ENCODE measurements at regions not wholly inside any gene's neighbourhood (a gene's known extent, or its start where the extent isn't known, plus 50 kb on each side); places are given as distances from the start of the nearest gene placed in this dataset.
"Not testable (repeated sequence)": the region's sequence is repeated elsewhere in the genome, so short reads cannot be mapped to it uniquely, and the experiment has no call there.

- Histone ChIP-seq H2AFZ (ENCODE audit: low read depth, low read length) (no peak overlapping the region), H3K4me3 (ENCODE audit: low read length) (no peak overlapping the region), H3K9me3 (ENCODE audit: low read length) (no peaks in the 10 kb centered on the region), H3K4me1 (ENCODE audit: insufficient read depth, low read length) (peaks cover 26% of the 10 kb centered on the region), H3K36me3 (ENCODE audit: insufficient read depth, low read length) (no peaks in the 10 kb centered on the region), H3K27me3 (ENCODE audit: insufficient read depth, low read length) (no peaks in the 10 kb centered on the region)
Observed at GRCh38 chr5:7078901-7079300, 317.0 kb upstream of the ADCY2 start.

- Histone ChIP-seq H3K4me1 (ENCODE audit: insufficient read depth, low read length) (peaks cover 26% of the 10 kb centered on the region), H2AFZ (ENCODE audit: low read depth, low read length) (no peak overlapping the region), H3K9me3 (ENCODE audit: low read length) (no peaks in the 10 kb centered on the region), H3K4me3 (ENCODE audit: low read length) (no peak overlapping the region), H3K27me3 (ENCODE audit: insufficient read depth, low read length) (no peaks in the 10 kb centered on the region), H3K36me3 (ENCODE audit: insufficient read depth, low read length) (no peaks in the 10 kb centered on the region)
Observed at GRCh38 chr5:7080501-7080900, 315.4 kb upstream of the ADCY2 start.

GRCh38 chr5:7087719-7088297, 308.1 kb upstream of the ADCY2 start:
- Histone ChIP-seq H3K4me3 (ENCODE audit: low read length) (no peak overlapping the region), H3K27me3 (ENCODE audit: insufficient read depth, low read length) (no peaks in the 10 kb centered on the region), H3K36me3 (ENCODE audit: insufficient read depth, low read length) (no peaks in the 10 kb centered on the region), H2AFZ (ENCODE audit: low read depth, low read length) (no peak overlapping the region), H3K9me3 (ENCODE audit: low read length) (peaks cover 2% of the 10 kb centered on the region), H3K4me1 (ENCODE audit: insufficient read depth, low read length) (no peaks in the 10 kb centered on the region)

GRCh38 chr5:7088849-7089248, 307.1 kb upstream of the ADCY2 start:
- Histone ChIP-seq H3K27me3 (ENCODE audit: insufficient read depth, low read length) (no peaks in the 10 kb centered on the region), H3K4me3 (ENCODE audit: low read length) (no peak overlapping the region), H3K4me1 (ENCODE audit: insufficient read depth, low read length) (no peaks in the 10 kb centered on the region), H2AFZ (ENCODE audit: low read depth, low read length) (no peak overlapping the region), H3K36me3 (ENCODE audit: insufficient read depth, low read length) (no peaks in the 10 kb centered on the region), H3K9me3 (ENCODE audit: low read length) (peaks cover 2% of the 10 kb centered on the region)

- no peak overlapping the region for H2AFZ ChIP-seq (ENCODE audit: low read depth, low read length)
- no peaks in the 10 kb centered on the region for H3K27me3 ChIP-seq (ENCODE audit: insufficient read depth, low read length)
- H3K4me3 ChIP-seq (ENCODE audit: low read length): no peak overlapping the region
Observed at GRCh38 chr5:7094626-7095025, 301.3 kb upstream of the ADCY2 start.

GRCh38 chr5:7096294-7096693, 299.6 kb upstream of the ADCY2 start:
- Histone ChIP-seq H3K9me3 (ENCODE audit: low read length) (no peaks in the 10 kb centered on the region), H3K36me3 (ENCODE audit: insufficient read depth, low read length) (no peaks in the 10 kb centered on the region), H3K4me1 (ENCODE audit: insufficient read depth, low read length) (no peaks in the 10 kb centered on the region), H2AFZ (ENCODE audit: low read depth, low read length) (no peak overlapping the region), H3K27me3 (ENCODE audit: insufficient read depth, low read length) (no peaks in the 10 kb centered on the region), H3K4me3 (ENCODE audit: low read length) (no peak overlapping the region)

More at GRCh38 chr5:7094626-7095025, 301.3 kb upstream of the ADCY2 start:
- no peaks in the 10 kb centered on the region for H3K9me3 ChIP-seq (ENCODE audit: low read length)
- H3K36me3 ChIP-seq (ENCODE audit: insufficient read depth, low read length): no peaks in the 10 kb centered on the region
- H3K4me1 ChIP-seq (ENCODE audit: insufficient read depth, low read length): no peaks in the 10 kb centered on the region

GRCh38 chr5:7105358-7105757, 290.6 kb upstream of the ADCY2 start:
- Histone ChIP-seq H3K27me3 (ENCODE audit: insufficient read depth, low read length) (no peaks in the 10 kb centered on the region), H3K36me3 (ENCODE audit: insufficient read depth, low read length) (no peaks in the 10 kb centered on the region), H3K9me3 (ENCODE audit: low read length) (no peaks in the 10 kb centered on the region), H3K4me3 (ENCODE audit: low read length) (no peak overlapping the region), H3K4me1 (ENCODE audit: insufficient read depth, low read length) (no peaks in the 10 kb centered on the region), H2AFZ (ENCODE audit: low read depth, low read length) (no peak overlapping the region)

GRCh38 chr5:7117961-7118360, 278.0 kb upstream of the ADCY2 start:
- Histone ChIP-seq H3K4me1 (ENCODE audit: insufficient read depth, low read length) (no peaks in the 10 kb centered on the region), H3K36me3 (ENCODE audit: insufficient read depth, low read length) (no peaks in the 10 kb centered on the region), H3K9me3 (ENCODE audit: low read length) (no peaks in the 10 kb centered on the region), H2AFZ (ENCODE audit: low read depth, low read length) (no peak overlapping the region), H3K4me3 (ENCODE audit: low read length) (no peak overlapping the region), H3K27me3 (ENCODE audit: insufficient read depth, low read length) (no peaks in the 10 kb centered on the region)

- Histone ChIP-seq H3K27me3 (ENCODE audit: insufficient read depth, low read length) (no peaks in the 10 kb centered on the region), H3K36me3 (ENCODE audit: insufficient read depth, low read length) (no peaks in the 10 kb centered on the region), H2AFZ (ENCODE audit: low read depth, low read length) (no peak overlapping the region), H3K4me1 (ENCODE audit: insufficient read depth, low read length) (no peaks in the 10 kb centered on the region), H3K9me3 (ENCODE audit: low read length) (no peaks in the 10 kb centered on the region), H3K4me3 (ENCODE audit: low read length) (no peak overlapping the region)
Observed at GRCh38 chr5:7131680-7132079, 264.3 kb upstream of the ADCY2 start.

GRCh38 chr5:7146886-7147285, 249.1 kb upstream of the ADCY2 start:
- Histone ChIP-seq H2AFZ (ENCODE audit: low read depth, low read length) (no peak overlapping the region), H3K4me3 (ENCODE audit: low read length) (no peak overlapping the region), H3K27me3 (ENCODE audit: insufficient read depth, low read length) (no peaks in the 10 kb centered on the region), H3K4me1 (ENCODE audit: insufficient read depth, low read length) (no peaks in the 10 kb centered on the region), H3K9me3 (ENCODE audit: low read length) (peaks cover 2% of the 10 kb centered on the region), H3K36me3 (ENCODE audit: insufficient read depth, low read length) (no peaks in the 10 kb centered on the region)

GRCh38 chr5:7157083-7157482, 238.9 kb upstream of the ADCY2 start:
- no peaks in the 10 kb centered on the region for H3K9me3 ChIP-seq (ENCODE audit: low read length)

GRCh38 chr5:7169240-7169878, 226.6 kb upstream of the ADCY2 start:
- no peak overlapping the region for H3K4me3 ChIP-seq (ENCODE audit: low read length)
- no peak overlapping the region for H2AFZ ChIP-seq (ENCODE audit: low read depth, low read length)
- H3K36me3 ChIP-seq (ENCODE audit: insufficient read depth, low read length): no peaks in the 10 kb centered on the region
- no peaks in the 10 kb centered on the region for H3K9me3 ChIP-seq (ENCODE audit: low read length)
- no peaks in the 10 kb centered on the region for H3K4me1 ChIP-seq (ENCODE audit: insufficient read depth, low read length)
- no peaks in the 10 kb centered on the region for H3K27me3 ChIP-seq (ENCODE audit: insufficient read depth, low read length)

More at GRCh38 chr5:7157083-7157482, 238.9 kb upstream of the ADCY2 start:
- Histone ChIP-seq H3K4me3 (ENCODE audit: low read length) (no peak overlapping the region), H3K27me3 (ENCODE audit: insufficient read depth, low read length) (no peaks in the 10 kb centered on the region), H2AFZ (ENCODE audit: low read depth, low read length) (no peak overlapping the region), H3K36me3 (ENCODE audit: insufficient read depth, low read length) (no peaks in the 10 kb centered on the region), H3K4me1 (ENCODE audit: insufficient read depth, low read length) (no peaks in the 10 kb centered on the region)

- not testable (repeated sequence) for H3K4me3 ChIP-seq (ENCODE audit: low read length); H3K27me3 ChIP-seq (ENCODE audit: insufficient read depth, low read length); H3K36me3 ChIP-seq (ENCODE audit: insufficient read depth, low read length); H3K9me3 ChIP-seq (ENCODE audit: low read length); H3K4me1 ChIP-seq (ENCODE audit: insufficient read depth, low read length)
- H2AFZ ChIP-seq (ENCODE audit: low read depth, low read length): peak overlapping the region; percentile 54
Observed at GRCh38 chr5:7170785-7171184, 225.2 kb upstream of the ADCY2 start.

GRCh38 chr5:7179364-7179763, 216.6 kb upstream of the ADCY2 start:
- no peaks in the 10 kb centered on the region for H3K9me3 ChIP-seq (ENCODE audit: low read length)
- no peaks in the 10 kb centered on the region for H3K27me3 ChIP-seq (ENCODE audit: insufficient read depth, low read length)
- H3K4me1 ChIP-seq (ENCODE audit: insufficient read depth, low read length): no peaks in the 10 kb centered on the region
- H2AFZ ChIP-seq (ENCODE audit: low read depth, low read length): no peak overlapping the region
- no peak overlapping the region for H3K4me3 ChIP-seq (ENCODE audit: low read length)
- H3K36me3 ChIP-seq (ENCODE audit: insufficient read depth, low read length): no peaks in the 10 kb centered on the region
